H1 (cell line): ENCODE measurements at regions not wholly inside any gene's neighbourhood (a gene's known extent, or its start where the extent isn't known, plus 50 kb on each side); places are given as distances from the start of the nearest gene placed in this dataset.

Experiments used
- CTCF ChIA-PET: fragments of 300-600 bp; sonication (Branson Sonifier 250); formaldehyde crosslinking; loops from one replicate; lab custom pipeline; 2021; ENCODE audit not compliant: partially characterized antibody; lab: Charles Lee
- POLR2A ChIA-PET: fragments of 300-600 bp; sonication (Branson Sonifier 250); formaldehyde crosslinking; loops from one replicate; lab custom pipeline; 2021; ENCODE audit warnings: inconsistent platforms; ENCODE audit not compliant: partially characterized antibody; lab: Charles Lee
- DNase-seq, 2 experiments: peaks; one replicate each; pipeline versions ENCODE4 v3.0.0 to v3.0.0-alpha.2; 2010 to 2022; ENCODE audit warnings: low spot score in 2 of 2, low read depth in 1 of 2, mixed read lengths in 1 of 2
- FAIRE-seq: peaks from 2 replicates; lab custom pipeline; 2011; peaks lifted over from hg19 to GRCh38; lab: Jason Lieb, UNC
- H2AFZ ChIP-seq: 2 replicates; pipeline ENCODE4 v1.8.1; 2012; ENCODE audit warnings: low read length, inconsistent platforms
- H2AK5ac ChIP-seq: 2 replicates; pipeline ENCODE4 v1.6.1; 2013; ENCODE audit warnings: low read depth, low read length
- H2BK120ac ChIP-seq: replicated peaks from 2 replicates; pipeline ENCODE3; 2013; ENCODE audit warnings: low read depth, low read length, inconsistent platforms
- H2BK12ac ChIP-seq: 2 replicates; pipeline ENCODE4 v1.6.1; 2013; ENCODE audit warnings: low read depth, low read length
- H2BK15ac ChIP-seq: 2 replicates; pipeline ENCODE4 v1.6.1; 2013; ENCODE audit warnings: low read length
- H2BK20ac ChIP-seq: 2 replicates; pipeline ENCODE4 v1.6.1; 2013; ENCODE audit warnings: low read length
- H2BK5ac ChIP-seq: 2 replicates; pipeline ENCODE4 v1.6.1; 2013; ENCODE audit warnings: low read depth, low read length
- H3K14ac ChIP-seq: 2 replicates; pipeline ENCODE4 v1.6.1; 2013; ENCODE audit warnings: inconsistent platforms; ENCODE audit not compliant: insufficient read length
- H3K18ac ChIP-seq: 2 replicates; pipeline ENCODE4 v1.6.1; 2013; ENCODE audit warnings: low read length; ENCODE audit errors: extremely low read depth
- H3K23ac ChIP-seq: 2 replicates; pipeline ENCODE4 v1.6.1; 2013; ENCODE audit warnings: inconsistent platforms; ENCODE audit not compliant: insufficient read length
- H3K23me2 ChIP-seq: 2 replicates; pipeline ENCODE4 v1.6.1; 2013; ENCODE audit warnings: low read depth, low read length
- H3K27ac ChIP-seq: 2 replicates; pipeline ENCODE4 v1.6.1; 2011; ENCODE audit warnings: low read depth, low read length, inconsistent platforms
- H3K27me3 ChIP-seq, 4 experiments: replicated peaks in 1 of 4; 1 replicate in 1 of 4; 2 replicates in 3 of 4; pipeline versions ENCODE4 v1.6.1 to v1.8.1; 2011 to 2013; ENCODE audit warnings: low read length in 3 of 4, mild to moderate bottlenecking in 3 of 4, inconsistent platforms in 2 of 4, mixed read lengths in 2 of 4, moderate library complexity in 1 of 4; ENCODE audit not compliant: control insufficient read depth in 3 of 4, insufficient read depth in 3 of 4; ENCODE audit errors: extremely low read depth in 1 of 4
- H3K36me3 ChIP-seq, 4 experiments: 2 replicates each; pipeline versions ENCODE4 v1.6.1 to v1.8.1; 2011 to 2013; ENCODE audit warnings: mild to moderate bottlenecking in 4 of 4, low read length in 3 of 4, moderate library complexity in 2 of 4, control low read depth in 1 of 4, inconsistent platforms in 1 of 4; ENCODE audit not compliant: insufficient read depth in 4 of 4, control insufficient read depth in 2 of 4
- H3K4ac ChIP-seq: replicated peaks from 2 replicates; pipeline ENCODE3; 2013; ENCODE audit warnings: low read length, low read depth, mixed read lengths, inconsistent platforms; ENCODE audit not compliant: insufficient read length
- H3K4me1 ChIP-seq, 4 experiments: replicated peaks in 1 of 4; 1 replicate in 1 of 4; 2 replicates in 3 of 4; pipeline versions ENCODE4 v1.6.1 to v1.8.1; 2011 to 2013; ENCODE audit warnings: low read length in 3 of 4, inconsistent platforms in 2 of 4, mixed read lengths in 1 of 4; ENCODE audit not compliant: insufficient read depth in 4 of 4, control insufficient read depth in 3 of 4
- H3K4me2 ChIP-seq, 2 experiments: 2 replicates each; pipeline versions ENCODE4 v1.6.1 to v1.8.1; 2011 to 2013; ENCODE audit warnings: low read depth in 2 of 2, low read length in 2 of 2, control low read depth in 1 of 2, inconsistent platforms in 1 of 2, mild to moderate bottlenecking in 1 of 2; ENCODE audit not compliant: insufficient read depth in 1 of 2
- H3K4me3 ChIP-seq, 4 experiments: fragments of 200-600, 300-600 bp in 1 of 4; sonication (generic), shearing (Covaris generic), sonication (Bioruptor Twin) in 1 of 4; 2 replicates each; pipeline versions ENCODE4 v1.5.1 to v1.8.1; 2011 to 2016; ENCODE audit warnings: low read length in 4 of 4, low read depth in 3 of 4, control low read depth in 2 of 4, inconsistent platforms in 2 of 4, mild to moderate bottlenecking in 2 of 4, mixed read lengths in 1 of 4, moderate library complexity in 1 of 4; ENCODE audit not compliant: insufficient read depth in 2 of 4; ENCODE audit errors: extremely low read depth in 1 of 4
- H3K56ac ChIP-seq: replicated peaks from 2 replicates; pipeline ENCODE3; 2013; ENCODE audit warnings: low read depth, mild to moderate bottlenecking, mixed read lengths, low read length, inconsistent platforms; ENCODE audit not compliant: insufficient read length
- H3K79me1 ChIP-seq: 2 replicates; pipeline ENCODE4 v1.6.1; 2013; ENCODE audit warnings: low read depth, low read length, control low read depth
- H3K79me2 ChIP-seq, 2 experiments: 2 replicates each; pipeline versions ENCODE4 v1.6.1 to v1.8.1; 2012 to 2013; ENCODE audit warnings: low read length in 2 of 2, mild to moderate bottlenecking in 2 of 2, inconsistent platforms in 1 of 2; ENCODE audit not compliant: insufficient read depth in 2 of 2, control insufficient read depth in 1 of 2
- H3K9ac ChIP-seq, 4 experiments: replicated peaks in 1 of 4; 1 replicate in 1 of 4; 2 replicates in 3 of 4; pipeline versions ENCODE4 v1.6.1 to v1.8.1; 2011 to 2013; ENCODE audit warnings: low read depth in 3 of 4, low read length in 3 of 4, control low read depth in 2 of 4, mild to moderate bottlenecking in 2 of 4, moderate library complexity in 2 of 4, inconsistent platforms in 1 of 4; ENCODE audit errors: extremely low read depth in 1 of 4
- H3K9me3 ChIP-seq, 2 experiments: 2 replicates each; pipeline versions ENCODE4 v1.6.1 to v1.8.1; 2012 to 2013; ENCODE audit warnings: mild to moderate bottlenecking in 2 of 2, moderate library complexity in 2 of 2, control low read depth in 1 of 2, inconsistent platforms in 1 of 2, low read depth in 1 of 2, low read length in 1 of 2, mixed read lengths in 1 of 2; ENCODE audit not compliant: insufficient read depth in 2 of 2
- H4K20me1 ChIP-seq, 2 experiments: replicated peaks in 1 of 2; 2 replicates each; pipeline versions ENCODE3 to v1.8.1; 2011 to 2013; ENCODE audit warnings: inconsistent platforms in 2 of 2, low read length in 2 of 2, mild to moderate bottlenecking in 1 of 2; ENCODE audit not compliant: insufficient read depth in 2 of 2, control insufficient read depth in 1 of 2
- H4K5ac ChIP-seq: 2 replicates; pipeline ENCODE4 v1.6.1; 2013; ENCODE audit warnings: low read length, low read depth, mixed read lengths, inconsistent platforms; ENCODE audit not compliant: insufficient read length
- H4K8ac ChIP-seq: 2 replicates; pipeline ENCODE4 v1.8.0; 2013; ENCODE audit warnings: mild to moderate bottlenecking, moderate library complexity, low read length, inconsistent platforms; ENCODE audit not compliant: insufficient read depth; ENCODE audit errors: extremely low read depth
- H4K91ac ChIP-seq: replicated peaks from 2 replicates; pipeline ENCODE3; 2013; ENCODE audit warnings: low read length, mixed read lengths, inconsistent platforms; ENCODE audit not compliant: insufficient read length
- ATF3 ChIP-seq: IDR thresholded peaks from 2 replicates; pipeline ENCODE4 v1.6.1; 2011; ENCODE audit warnings: low read depth, mild to moderate bottlenecking, low read length; ENCODE audit not compliant: insufficient read depth
- BCL11A ChIP-seq, 2 experiments: IDR thresholded peaks; one replicate each; pipeline ENCODE4 v1.6.1; 2011; ENCODE audit warnings: low read depth in 2 of 2, low read length in 2 of 2, mild to moderate bottlenecking in 2 of 2
- CREB1 ChIP-seq: IDR thresholded peaks from 2 replicates; pipeline ENCODE4 v1.6.1; 2012; ENCODE audit warnings: inconsistent platforms
- NANOG ChIP-seq: IDR thresholded peaks from 2 replicates; pipeline ENCODE4 v1.6.1; 2011; ENCODE audit warnings: low read length, low read depth, mild to moderate bottlenecking, inconsistent platforms; ENCODE audit not compliant: insufficient read depth, poor library complexity, severe bottlenecking
- NRF1 ChIP-seq: IDR thresholded peaks from 2 replicates; pipeline ENCODE4 v1.6.1; 2011; ENCODE audit warnings: mild to moderate bottlenecking, low read depth, low read length, improper control_type of control experiment
- POLR2A ChIP-seq, 2 experiments: IDR thresholded peaks; 1 replicate in 1 of 2; 2 replicates in 1 of 2; pipeline ENCODE4 v1.6.1; 2011; ENCODE audit warnings: low read depth in 2 of 2, low read length in 2 of 2, mild to moderate bottlenecking in 2 of 2; ENCODE audit errors: control extremely low read depth in 1 of 2
- RBBP5 ChIP-seq: IDR thresholded peaks from 2 replicates; pipeline ENCODE4 v1.7.1; 2012; ENCODE audit warnings: low read depth, mild to moderate bottlenecking, inconsistent platforms, low read length, moderate library complexity, borderline replicate concordance
- RNF2 ChIP-seq: fragments of 200-900, 300-1000 bp; sonication (generic); IDR thresholded peaks from 2 replicates; pipeline ENCODE4 v1.7.1; 2016; ENCODE audit warnings: borderline replicate concordance, low read depth, mild to moderate bottlenecking, antibody characterized with exemption, low read length; ENCODE audit not compliant: poor library complexity, severe bottlenecking; ENCODE audit errors: missing control alignments
- SIN3A ChIP-seq, 2 experiments: IDR thresholded peaks in 1 of 2; conservative IDR thresholded peaks in 1 of 2; 2 replicates each; pipeline ENCODE4 v1.6.1; 2011 to 2012; ENCODE audit warnings: low read length in 2 of 2, improper control_type of control experiment in 1 of 2, low read depth in 1 of 2, mild to moderate bottlenecking in 1 of 2
- SIX5 ChIP-seq: IDR thresholded peaks from 2 replicates; pipeline ENCODE4 v1.6.1; 2011; ENCODE audit warnings: mild to moderate bottlenecking, low read depth, low read length
- SP2 ChIP-seq: IDR thresholded peaks from 2 replicates; pipeline ENCODE4 v1.6.1; 2012; ENCODE audit warnings: mild to moderate bottlenecking, low read length, inconsistent platforms
- SUZ12 ChIP-seq: fragments of 200-600 bp; sonication (generic); IDR thresholded peaks from 2 replicates; pipeline ENCODE4 v1.6.1; 2012; ENCODE audit warnings: mild to moderate bottlenecking, inconsistent platforms, low read length, moderate library complexity, mixed read lengths
- TAF1 ChIP-seq: IDR thresholded peaks from 2 replicates; pipeline ENCODE4 v1.6.1; 2011; ENCODE audit warnings: mild to moderate bottlenecking, low read depth, low read length
- WGBS, 2 experiments: shearing (Covaris generic) in 1 of 2; methylation state at CpG; one replicate each; pipeline versions ENCODE4 v1.1.6 to v1.1.7; 2013 to 2015; ENCODE audit warnings: low lambda C conversion rate in 2 of 2, mixed read lengths in 2 of 2, inconsistent platforms in 1 of 2, low coverage in 1 of 2, missing lambda C conversion rate in 1 of 2; ENCODE audit not compliant: insufficient replicate concordance in 2 of 2, insufficient coverage in 1 of 2, insufficient read length in 1 of 2; ENCODE audit errors: extremely low coverage in 1 of 2, missing lambda C conversion rate in 1 of 2; 5-methylcytosine and 5-hydroxymethylcytosine counted together

- Histone ChIP-seq H3K27me3 (no peaks in the 10 kb centered on the region), H2BK20ac (no peak overlapping the region), H3K27ac (no peak overlapping the region), H2BK120ac (no peak overlapping the region), H3K4me1 (peaks cover 0 to 5% (median 0%) of the 10 kb centered on the region in 4 experiments; a peak in 1 of 7 replicates), H4K20me1 (no peaks in the 10 kb centered on the region), H3K36me3 (no peaks in the 10 kb centered on the region), H3K79me1 (no peaks in the 10 kb centered on the region), H3K18ac (no peak overlapping the region), H3K14ac (no peak overlapping the region), H2BK15ac (no peak overlapping the region), H3K9ac (no peak overlapping the region), H3K9me3 (no peaks in the 10 kb centered on the region), H3K4ac (no peak overlapping the region), H3K79me2 (no peaks in the 10 kb centered on the region), H4K91ac (no peak overlapping the region), H4K5ac (no peak overlapping the region), H3K23me2 (no peaks in the 10 kb centered on the region), H3K4me2 (no peak overlapping the region), H2AK5ac (no peak overlapping the region), H2AFZ (no peak overlapping the region), H3K23ac (no peak overlapping the region), H3K56ac (no peak overlapping the region), H4K8ac (no peak overlapping the region), H3K4me3 (no peak overlapping the region), H2BK12ac (no peak overlapping the region), H2BK5ac (no peak overlapping the region)
- POLR2A ChIA-PET = no interaction called here
- WGBS, 2 experiments = 75% methylated on average over 1 of the region's 1 CpG; no CpG with 5 or more reads in 1 of the 2 experiments
- DNase-seq = no peak
- CTCF ChIA-PET = interaction anchor here (0.5 kb wide), 1 partner anchor 477 kb away, joined by 5 read pairs; no protein-coding TSS in a partner anchor
- no peak for FAIRE-seq
- TF ChIP-seq SUZ12 = no peak
- no peak for TF ChIP-seq TAF1
- no peak for TF ChIP-seq CREB1
- no peak for TF ChIP-seq NRF1
- no peak for TF ChIP-seq BCL11A (IDR thresholded peaks at IDR 0.05; ENCODE audit: low read depth in 2 of 2, low read length in 2 of 2)
- no peak for TF ChIP-seq ATF3
- TF ChIP-seq SIN3A (conservative IDR thresholded peaks at IDR 0.05 in 1 of 2, IDR thresholded peaks at IDR 0.05 in 1 of 2; ENCODE audit: low read depth in 1 of 2, low read length in 2 of 2) = no peak
- no peak for TF ChIP-seq RBBP5
- TF ChIP-seq RNF2 = no peak
- no peak for TF ChIP-seq POLR2A (IDR thresholded peaks at IDR 0.05; ENCODE audit: control extremely low read depth in 1 of 2, low read depth in 2 of 2, low read length in 2 of 2)
- TF ChIP-seq NANOG = no peak
- no peak for TF ChIP-seq SIX5
- TF ChIP-seq SP2 = no peak
Measured at GRCh38 chr12:25725931-25726330, 172.8 kb upstream of the LMNTD1 start.
